Esophagus (tissue), 2 donors: ENCODE measurements at regions not wholly inside any gene's neighbourhood (a gene's known extent, or its start where the extent isn't known, plus 50 kb on each side); places are given as distances from the start of the nearest gene placed in this dataset.

Source experiments
- H3K27ac ChIP-seq, 2 donors: one replicate each; pipeline ENCODE4 v1.5.1; 2013; ENCODE audit warnings: low read depth in 2 of 2, mild to moderate bottlenecking in 2 of 2, inconsistent platforms in 1 of 2, low read length in 1 of 2, moderate library complexity in 1 of 2
- H3K27me3 ChIP-seq, 2 donors: one replicate each; pipeline ENCODE4 v1.6.1; 2013; ENCODE audit warnings: low read length in 2 of 2, control low read depth in 1 of 2, mild to moderate bottlenecking in 1 of 2; ENCODE audit not compliant: insufficient read depth in 2 of 2, control insufficient read depth in 1 of 2
- H3K36me3 ChIP-seq, 2 donors: one replicate each; pipeline ENCODE4 v1.6.1; 2013; ENCODE audit warnings: low read length in 1 of 2; ENCODE audit not compliant: control insufficient read depth in 2 of 2, insufficient read depth in 2 of 2
- H3K4me1 ChIP-seq, 2 donors: one replicate each; pipeline ENCODE4 v1.6.1; 2013; ENCODE audit warnings: low read length in 1 of 2; ENCODE audit not compliant: control insufficient read depth in 2 of 2, insufficient read depth in 2 of 2
- H3K4me3 ChIP-seq, 2 donors: one replicate each; pipeline ENCODE4 v1.5.1; 2013; ENCODE audit warnings: low read length in 2 of 2, mild to moderate bottlenecking in 2 of 2, low read depth in 1 of 2, moderate library complexity in 1 of 2
- H3K9me3 ChIP-seq, 2 donors: one replicate each; pipeline ENCODE4 v1.6.1; 2013; ENCODE audit warnings: mild to moderate bottlenecking in 2 of 2, low read depth in 1 of 2, low read length in 1 of 2, moderate library complexity in 1 of 2; ENCODE audit not compliant: control insufficient read depth in 2 of 2, insufficient read depth in 1 of 2
- WGBS, 2 donors: extraction: QIAGEN DNeasy Blood & Tissue Kit; methylation state at CpG; one replicate each; pipeline ENCODE4 v1.1.7; 2013; 5-methylcytosine and 5-hydroxymethylcytosine counted together
- donor health status: healthy with polysubstance abuse.
- donor health status: Bipolar disorder and iron deficiency.

GRCh38 chr12:58148976-58149375 is 207.6 kb downstream of the ATP23 start:
- no peak overlapping the region for H3K27ac ChIP-seq
- H3K4me1 ChIP-seq, result no peaks in the 10 kb centered on the region
- no peak overlapping the region for H3K4me3 ChIP-seq
- no peaks in the 10 kb centered on the region for H3K27me3 ChIP-seq
- no peaks in the 10 kb centered on the region for H3K9me3 ChIP-seq
- H3K36me3 ChIP-seq, result no peaks in the 10 kb centered on the region

- H3K36me3 ChIP-seq, result no peaks in the 10 kb centered on the region
- H3K4me3 ChIP-seq, result no peak overlapping the region
- H3K27ac ChIP-seq, result no peak overlapping the region
- no peaks in the 10 kb centered on the region for H3K4me1 ChIP-seq
- H3K9me3 ChIP-seq, result no peaks in the 10 kb centered on the region
- WGBS, 2 donors, result 94 to 100% methylated on average over 1 of the region's 1 CpG
- no peaks in the 10 kb centered on the region for H3K27me3 ChIP-seq
These were observed 213.0 kb downstream of the ATP23 start for GRCh38 chr12:58154359-58154758.

GRCh38 chr12:58156697-58157096 is 215.3 kb downstream of the ATP23 start:
- H3K9me3 ChIP-seq, result no peaks in the 10 kb centered on the region
- H3K4me3 ChIP-seq, result no peak overlapping the region
- H3K27me3 ChIP-seq, result no peaks in the 10 kb centered on the region
- H3K36me3 ChIP-seq, result no peaks in the 10 kb centered on the region
- H3K27ac ChIP-seq, result no peak overlapping the region
- 78 to 84% methylated on average over 2 of the region's 2 CpGs for WGBS, 2 donors
- H3K4me1 ChIP-seq, result no peaks in the 10 kb centered on the region

- Histone ChIP-seq H3K27me3 (no peaks in the 10 kb centered on the region), H3K9me3 (no peaks in the 10 kb centered on the region), H3K4me3 (no peak overlapping the region), H3K36me3 (no peaks in the 10 kb centered on the region), H3K4me1 (no peaks in the 10 kb centered on the region), H3K27ac (no peak overlapping the region)
- WGBS, 2 donors, result 67 to 78% methylated on average over 2 of the region's 2 CpGs
These were observed 218.6 kb downstream of the ATP23 start for GRCh38 chr12:58159941-58160340.

- WGBS, 2 donors, result 77 to 78% methylated on average over 2 of the region's 2 CpGs
- no peak overlapping the region for H3K27ac ChIP-seq
- no peaks in the 10 kb centered on the region for H3K36me3 ChIP-seq
- H3K9me3 ChIP-seq, result no peaks in the 10 kb centered on the region
- H3K4me1 ChIP-seq, result no peaks in the 10 kb centered on the region
- H3K27me3 ChIP-seq, result no peaks in the 10 kb centered on the region
- no peak overlapping the region for H3K4me3 ChIP-seq
These were observed 220.4 kb downstream of the ATP23 start for GRCh38 chr12:58161773-58162172.

GRCh38 chr12:58163021-58163420 is 221.7 kb downstream of the ATP23 start:
- Histone ChIP-seq H3K27me3 (no peaks in the 10 kb centered on the region), H3K4me3 (no peak overlapping the region), H3K36me3 (no peaks in the 10 kb centered on the region), H3K4me1 (no peaks in the 10 kb centered on the region), H3K9me3 (no peaks in the 10 kb centered on the region), H3K27ac (no peak overlapping the region)
- 81 to 83% methylated on average over 4 of the region's 4 CpGs for WGBS, 2 donors

- no peaks in the 10 kb centered on the region for H3K36me3 ChIP-seq
- H3K4me3 ChIP-seq, result no peak overlapping the region
- no peaks in the 10 kb centered on the region for H3K27me3 ChIP-seq
- H3K9me3 ChIP-seq, result no peaks in the 10 kb centered on the region
- H3K27ac ChIP-seq, result no peak overlapping the region
- 59 to 64% methylated on average over 5 of the region's 5 CpGs for WGBS, 2 donors
- no peaks in the 10 kb centered on the region for H3K4me1 ChIP-seq
These were observed 225.3 kb downstream of the ATP23 start for GRCh38 chr12:58166643-58167042.

- no peaks in the 10 kb centered on the region for H3K27me3 ChIP-seq
- H3K27ac ChIP-seq, result no peak overlapping the region
- no peaks in the 10 kb centered on the region for H3K36me3 ChIP-seq
- H3K9me3 ChIP-seq, result no peaks in the 10 kb centered on the region
- no peak overlapping the region for H3K4me3 ChIP-seq
- no peaks in the 10 kb centered on the region for H3K4me1 ChIP-seq
- WGBS, 2 donors, result 0 to 6% methylated on average over 1 of the region's 1 CpG
These were observed 226.3 kb downstream of the ATP23 start for GRCh38 chr12:58167622-58168021.

- 44 to 55% methylated on average over 2 of the region's 2 CpGs for WGBS, 2 donors
- no peaks in the 10 kb centered on the region for H3K9me3 ChIP-seq
- H3K4me3 ChIP-seq, result no peak overlapping the region
- H3K27me3 ChIP-seq, result no peaks in the 10 kb centered on the region
- H3K4me1 ChIP-seq, result no peaks in the 10 kb centered on the region
- H3K27ac ChIP-seq, result no peak overlapping the region
- no peaks in the 10 kb centered on the region for H3K36me3 ChIP-seq
These were observed 228.5 kb downstream of the ATP23 start for GRCh38 chr12:58169826-58170225.

- 25 to 35% methylated on average over 2 of the region's 2 CpGs for WGBS, 2 donors
- Histone ChIP-seq H3K4me1 (no peaks in the 10 kb centered on the region), H3K27ac (no peak overlapping the region), H3K27me3 (no peaks in the 10 kb centered on the region), H3K4me3 (no peak overlapping the region), H3K36me3 (no peaks in the 10 kb centered on the region), H3K9me3 (no peaks in the 10 kb centered on the region)
These were observed 230.5 kb downstream of the ATP23 start for GRCh38 chr12:58171914-58172313.
